ENCODE measurements at regions not wholly inside any gene's neighbourhood (a gene's known extent, or its start where the extent isn't known, plus 50 kb on each side); places are given as distances from the start of the nearest gene placed in this dataset.

GRCh38 chr5:23089286-23089685 is 236.1 kb upstream of the CDH12 start:
- Histone ChIP-seq H3K36me3 (ENCODE audit: control insufficient read depth, insufficient read depth, low read length) (no peaks in the 10 kb centered on the region), H3K27me3 (replicated peaks; ENCODE audit: control insufficient read depth, insufficient read depth, low read length) (no peaks in the 10 kb centered on the region), H3K4me3 (replicated peaks; ENCODE audit: low read depth, low read length) (no peak overlapping the region)
- no peak for DNase-seq (ENCODE audit: extremely low read depth, insufficient read length)
- TF ChIP-seq, protein P1, sequence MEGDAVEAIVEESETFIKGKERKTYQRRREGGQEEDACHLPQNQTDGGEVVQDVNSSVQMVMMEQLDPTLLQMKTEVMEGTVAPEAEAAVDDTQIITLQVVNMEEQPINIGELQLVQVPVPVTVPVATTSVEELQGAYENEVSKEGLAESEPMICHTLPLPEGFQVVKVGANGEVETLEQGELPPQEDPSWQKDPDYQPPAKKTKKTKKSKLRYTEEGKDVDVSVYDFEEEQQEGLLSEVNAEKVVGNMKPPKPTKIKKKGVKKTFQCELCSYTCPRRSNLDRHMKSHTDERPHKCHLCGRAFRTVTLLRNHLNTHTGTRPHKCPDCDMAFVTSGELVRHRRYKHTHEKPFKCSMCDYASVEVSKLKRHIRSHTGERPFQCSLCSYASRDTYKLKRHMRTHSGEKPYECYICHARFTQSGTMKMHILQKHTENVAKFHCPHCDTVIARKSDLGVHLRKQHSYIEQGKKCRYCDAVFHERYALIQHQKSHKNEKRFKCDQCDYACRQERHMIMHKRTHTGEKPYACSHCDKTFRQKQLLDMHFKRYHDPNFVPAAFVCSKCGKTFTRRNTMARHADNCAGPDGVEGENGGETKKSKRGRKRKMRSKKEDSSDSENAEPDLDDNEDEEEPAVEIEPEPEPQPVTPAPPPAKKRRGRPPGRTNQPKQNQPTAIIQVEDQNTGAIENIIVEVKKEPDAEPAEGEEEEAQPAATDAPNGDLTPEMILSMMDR (IDR thresholded peaks at IDR 0.05; ENCODE audit: insufficient read depth, low read length, poor library complexity, severe bottlenecking) = no peak

DNA sequence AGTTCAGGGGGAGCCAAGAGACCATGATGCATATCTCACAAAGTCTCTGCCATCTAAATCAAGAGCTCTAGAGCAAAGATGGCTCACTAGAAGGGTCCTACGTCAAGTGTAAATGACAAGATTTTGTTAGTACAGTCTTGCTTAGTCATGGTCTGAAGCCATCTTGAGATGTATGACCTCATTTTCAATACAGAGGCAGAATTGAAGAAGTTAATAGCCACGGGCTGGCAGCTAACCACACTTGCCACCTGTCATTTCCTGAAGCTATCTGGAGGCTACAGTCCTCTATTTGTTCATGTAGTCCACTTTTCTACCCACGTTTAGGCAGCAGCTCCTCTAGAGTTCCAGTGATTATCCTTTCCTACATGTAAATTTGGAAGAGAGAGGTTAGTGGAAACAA is 231.7 kb upstream of the CDH12 start:
- H3K27me3 ChIP-seq (replicated peaks; ENCODE audit: control insufficient read depth, insufficient read depth, low read length) = no peaks in the 10 kb centered on the region
- H3K36me3 ChIP-seq (ENCODE audit: control insufficient read depth, insufficient read depth, low read length) = no peaks in the 10 kb centered on the region
- no peak overlapping the region for H3K4me3 ChIP-seq (replicated peaks; ENCODE audit: low read depth, low read length)
- TF ChIP-seq, protein P1 (IDR thresholded peaks at IDR 0.05; ENCODE audit: insufficient read depth, low read length, poor library complexity, severe bottlenecking) = no peak
- no peak for DNase-seq (ENCODE audit: extremely low read depth, insufficient read length)

DNA sequence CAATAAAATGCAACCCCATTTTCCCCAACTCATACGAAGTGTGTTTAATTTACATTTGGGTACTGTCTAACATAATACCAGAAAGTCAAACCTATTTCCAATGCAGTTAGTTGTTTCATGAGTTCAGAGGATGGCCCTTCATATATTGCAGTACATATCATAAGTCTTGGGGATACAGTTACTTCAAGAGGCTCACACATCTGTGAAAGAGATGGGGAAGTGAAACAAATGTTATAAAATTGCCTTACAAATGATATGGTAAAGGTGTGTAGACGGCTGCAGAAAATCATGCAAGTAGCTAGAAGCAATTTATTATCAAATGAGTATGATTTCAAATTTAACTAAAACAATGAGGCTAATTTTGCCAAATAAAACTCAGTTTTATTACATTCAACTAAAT is 219.0 kb upstream of the CDH12 start:
- Histone ChIP-seq H3K36me3 (ENCODE audit: control insufficient read depth, insufficient read depth, low read length) (no peaks in the 10 kb centered on the region), H3K4me3 (replicated peaks; ENCODE audit: low read depth, low read length) (no peak overlapping the region), H3K27me3 (replicated peaks; ENCODE audit: control insufficient read depth, insufficient read depth, low read length) (no peaks in the 10 kb centered on the region)
- TF ChIP-seq, protein P1 (IDR thresholded peaks at IDR 0.05; ENCODE audit: insufficient read depth, low read length, poor library complexity, severe bottlenecking) = no peak
- DNase-seq (ENCODE audit: extremely low read depth, insufficient read length) = no peak

DNA sequence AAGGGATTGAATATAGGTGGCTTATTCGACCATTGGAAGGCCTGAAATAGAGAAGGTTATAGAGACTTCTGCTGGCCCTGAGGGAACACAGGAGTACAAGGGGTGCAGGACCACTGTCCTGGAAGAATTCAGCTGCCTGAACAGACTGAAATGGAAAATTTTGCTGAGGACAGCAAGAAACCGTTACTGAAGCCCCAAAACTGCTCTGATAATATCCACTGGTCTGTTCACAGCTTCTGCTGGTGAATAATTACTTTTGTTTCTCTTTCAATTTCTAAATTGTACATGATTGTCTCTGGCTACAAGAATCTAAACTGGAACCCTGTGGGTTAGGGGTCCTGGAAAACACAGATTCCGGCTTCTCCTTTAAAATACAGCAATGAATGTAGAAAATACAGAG is 218.5 kb upstream of the CDH12 start:
- Histone ChIP-seq H3K4me3 (replicated peaks; ENCODE audit: low read depth, low read length) (no peak overlapping the region), H3K27me3 (replicated peaks; ENCODE audit: control insufficient read depth, insufficient read depth, low read length) (no peaks in the 10 kb centered on the region), H3K36me3 (ENCODE audit: control insufficient read depth, insufficient read depth, low read length) (no peaks in the 10 kb centered on the region)
- no peak for DNase-seq (ENCODE audit: extremely low read depth, insufficient read length)
- TF ChIP-seq, protein P1 (IDR thresholded peaks at IDR 0.05; ENCODE audit: insufficient read depth, low read length, poor library complexity, severe bottlenecking) = no peak

DNA sequence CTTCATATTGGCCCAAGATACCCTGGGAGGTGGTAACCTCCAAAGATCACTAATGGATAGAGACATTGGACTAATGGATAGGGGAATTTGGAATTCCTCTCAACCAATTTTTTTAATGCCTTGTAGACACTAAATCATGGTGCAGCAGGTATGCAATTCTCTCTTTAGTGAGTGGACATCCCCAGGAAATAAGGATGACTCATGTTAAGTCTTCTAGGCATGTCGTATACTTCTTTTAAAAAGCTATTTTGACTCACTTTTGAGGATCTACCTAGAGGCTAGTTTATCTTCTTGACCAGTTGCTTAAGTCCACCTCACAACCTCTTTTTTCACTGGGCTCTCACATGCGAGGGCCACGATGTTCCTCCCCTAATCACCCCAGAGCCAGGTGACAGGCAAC is 211.6 kb upstream of the CDH12 start:
- no peaks in the 10 kb centered on the region for H3K36me3 ChIP-seq (ENCODE audit: control insufficient read depth, insufficient read depth, low read length)
- no peaks in the 10 kb centered on the region for H3K27me3 ChIP-seq (replicated peaks; ENCODE audit: control insufficient read depth, insufficient read depth, low read length)
- TF ChIP-seq, protein P1 (IDR thresholded peaks at IDR 0.05; ENCODE audit: insufficient read depth, low read length, poor library complexity, severe bottlenecking) = no peak
- H3K4me3 ChIP-seq (replicated peaks; ENCODE audit: low read depth, low read length) = no peak overlapping the region
- no peak for DNase-seq (ENCODE audit: extremely low read depth, insufficient read length)

DNA sequence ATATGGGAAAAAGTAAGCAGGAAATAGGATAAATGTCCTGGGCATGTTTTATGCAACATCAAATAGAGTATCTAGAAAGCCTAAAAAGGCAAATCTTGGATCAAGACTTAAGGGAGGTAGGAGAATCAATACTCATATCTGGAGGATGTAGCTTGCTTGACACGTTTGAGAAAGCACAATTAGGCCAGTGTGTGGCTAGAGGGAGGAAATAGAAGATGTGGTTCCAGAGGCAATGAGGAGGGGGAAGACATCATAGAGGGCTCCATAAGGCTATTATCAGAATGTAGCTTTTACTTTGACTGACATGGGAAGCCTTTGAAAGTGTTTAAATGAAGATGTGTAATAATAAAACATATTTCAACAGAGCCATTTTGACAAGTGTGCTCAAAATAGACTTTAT is 200.7 kb upstream of the CDH12 start:
- H3K4me3 ChIP-seq (replicated peaks; ENCODE audit: low read depth, low read length) = no peak overlapping the region
- H3K36me3 ChIP-seq (ENCODE audit: control insufficient read depth, insufficient read depth, low read length) = no peaks in the 10 kb centered on the region
- TF ChIP-seq, protein P1 (IDR thresholded peaks at IDR 0.05; ENCODE audit: insufficient read depth, low read length, poor library complexity, severe bottlenecking) = no peak
- no peaks in the 10 kb centered on the region for H3K27me3 ChIP-seq (replicated peaks; ENCODE audit: control insufficient read depth, insufficient read depth, low read length)
- no peak for DNase-seq (ENCODE audit: extremely low read depth, insufficient read length)

Data from GM06990 (cell line).